Skeletal muscle satellite cell (primary cell): ENCODE measurements at regions not wholly inside any gene's neighbourhood (a gene's known extent, or its start where the extent isn't known, plus 50 kb on each side); places are given as distances from the start of the nearest gene placed in this dataset.
"Not testable (repeated sequence)": the region's sequence is repeated elsewhere in the genome, so short reads cannot be mapped to it uniquely, and the experiment has no call there.

ENCODE experiments used
- H3K27me3 ChIP-seq: 2 replicates; pipeline ENCODE4 v1.7.0; 2013; ENCODE audit warnings: low read length; ENCODE audit not compliant: control insufficient read depth, insufficient read depth
- H3K36me3 ChIP-seq: 2 replicates; pipeline ENCODE4 v1.7.0; 2013; ENCODE audit warnings: mild to moderate bottlenecking, control low read depth, low read length; ENCODE audit not compliant: insufficient read depth
- H3K4me1 ChIP-seq: 2 replicates; pipeline ENCODE4 v1.7.0; 2013; ENCODE audit warnings: low read length; ENCODE audit not compliant: control insufficient read depth, insufficient read depth
- H3K4me2 ChIP-seq: 2 replicates; pipeline ENCODE4 v1.7.0; 2013; ENCODE audit warnings: mild to moderate bottlenecking, low read length
- H3K4me3 ChIP-seq: 2 replicates; pipeline ENCODE4 v1.7.0; 2013; ENCODE audit warnings: low read length
- H3K9ac ChIP-seq: 2 replicates; pipeline ENCODE4 v1.7.0; 2013; ENCODE audit warnings: mild to moderate bottlenecking, low read depth, low read length, moderate library complexity
- H3K9me3 ChIP-seq: replicated peaks from 2 replicates; pipeline ENCODE4 v1.7.0; 2013; ENCODE audit warnings: mild to moderate bottlenecking, control low read depth, low read length

DNA sequence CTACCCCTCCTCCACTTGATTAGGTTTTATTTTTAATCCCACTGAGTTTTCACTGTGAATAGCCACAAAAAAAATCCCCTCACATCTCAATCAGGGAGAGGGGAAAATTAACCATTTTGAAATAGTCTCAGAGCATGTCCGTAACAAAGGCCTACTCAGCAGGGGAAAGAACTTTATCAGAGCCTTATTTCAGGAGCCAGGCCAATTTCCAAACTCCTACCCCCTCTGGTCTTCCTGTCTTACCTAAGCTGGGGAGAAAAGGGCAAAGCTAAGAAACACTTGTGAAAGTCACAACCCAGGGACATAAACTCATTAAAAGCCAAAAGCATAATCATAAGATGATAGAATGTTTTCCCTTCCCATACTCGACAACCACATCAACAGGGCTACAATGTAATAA is 260.3 kb upstream of the DIO3 start:
- Histone ChIP-seq H3K4me1 (no peaks in the 10 kb centered on the region), H3K27me3 (peaks cover 5% of the 10 kb centered on the region), H3K36me3 (no peaks in the 10 kb centered on the region), H3K9me3 (no peaks in the 10 kb centered on the region), H3K9ac (no peak overlapping the region), H3K4me2 (no peak overlapping the region), H3K4me3 (no peak overlapping the region)

DNA sequence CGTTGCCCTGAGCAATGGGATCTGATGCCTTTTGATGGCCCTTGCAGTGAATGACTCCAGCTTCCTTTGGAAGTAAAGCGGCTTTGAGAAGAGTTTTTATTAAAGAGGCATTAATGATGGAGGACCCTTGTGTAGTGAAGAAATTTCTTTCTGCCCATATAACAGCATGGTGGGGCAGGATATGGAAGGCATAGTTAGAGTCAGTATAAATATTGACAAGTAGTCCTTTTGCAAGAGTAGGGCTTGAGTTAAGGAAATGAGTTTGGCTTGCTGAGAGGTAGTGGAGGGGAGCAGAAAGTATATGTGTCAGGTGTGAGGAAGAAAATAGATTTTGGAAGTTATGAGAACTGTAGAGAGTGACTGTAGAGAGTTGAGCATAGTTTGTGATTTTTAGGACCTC is 254.1 kb upstream of the DIO3 start:
- H3K36me3 ChIP-seq, H3K4me3 ChIP-seq, H3K27me3 ChIP-seq, H3K4me2 ChIP-seq, H3K4me1 ChIP-seq, H3K9me3 ChIP-seq, H3K9ac ChIP-seq: not testable (repeated sequence)

DNA sequence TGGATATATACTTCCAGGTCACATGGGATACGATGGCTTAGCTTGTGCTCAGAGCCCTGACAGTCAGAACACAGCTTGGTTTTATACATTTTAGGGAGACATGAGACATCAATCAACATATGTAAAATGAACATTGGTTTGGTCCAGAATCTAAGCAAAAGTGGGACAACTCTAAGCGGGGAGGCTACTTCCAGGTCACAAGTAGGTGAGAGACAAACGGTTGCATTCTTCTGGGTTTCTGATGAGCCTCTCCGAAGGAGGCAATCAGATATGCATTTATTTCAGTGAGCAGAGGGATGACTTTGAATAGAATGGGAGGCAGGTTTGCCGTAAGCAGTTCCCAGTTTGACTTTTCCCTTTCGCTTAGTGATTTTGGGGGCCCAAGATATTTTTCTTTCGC is 250.1 kb upstream of the DIO3 start:
- H3K4me3 ChIP-seq, H3K9me3 ChIP-seq, H3K4me1 ChIP-seq, H3K27me3 ChIP-seq, H3K4me2 ChIP-seq, H3K9ac ChIP-seq, H3K36me3 ChIP-seq: not testable (repeated sequence)

DNA sequence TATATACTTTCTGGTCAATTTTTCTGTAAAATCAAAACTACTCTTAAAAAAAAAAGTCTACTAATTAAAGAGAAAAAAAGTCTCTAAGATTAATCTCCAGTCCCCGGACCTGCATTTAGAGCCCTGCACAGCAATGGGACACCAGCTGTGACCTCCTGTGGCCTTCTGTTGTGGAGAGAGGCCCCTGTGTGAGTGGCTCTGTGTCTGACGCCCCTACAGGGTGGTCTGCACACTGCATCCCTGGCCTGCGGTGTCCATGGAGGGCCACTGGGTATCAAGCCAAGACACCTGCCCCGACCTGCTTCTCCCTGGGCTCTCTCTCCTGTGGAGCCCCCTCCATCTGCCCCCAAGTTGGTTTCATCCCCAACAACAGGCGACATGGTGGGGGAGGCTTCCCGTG is 248.0 kb upstream of the DIO3 start:
- Histone ChIP-seq H3K4me1 (no peaks in the 10 kb centered on the region), H3K4me2 (no peak overlapping the region), H3K9me3 (peaks cover 6% of the 10 kb centered on the region), H3K9ac (no peak overlapping the region), H3K27me3 (no peaks in the 10 kb centered on the region), H3K36me3 (no peaks in the 10 kb centered on the region), H3K4me3 (no peak overlapping the region)

DNA sequence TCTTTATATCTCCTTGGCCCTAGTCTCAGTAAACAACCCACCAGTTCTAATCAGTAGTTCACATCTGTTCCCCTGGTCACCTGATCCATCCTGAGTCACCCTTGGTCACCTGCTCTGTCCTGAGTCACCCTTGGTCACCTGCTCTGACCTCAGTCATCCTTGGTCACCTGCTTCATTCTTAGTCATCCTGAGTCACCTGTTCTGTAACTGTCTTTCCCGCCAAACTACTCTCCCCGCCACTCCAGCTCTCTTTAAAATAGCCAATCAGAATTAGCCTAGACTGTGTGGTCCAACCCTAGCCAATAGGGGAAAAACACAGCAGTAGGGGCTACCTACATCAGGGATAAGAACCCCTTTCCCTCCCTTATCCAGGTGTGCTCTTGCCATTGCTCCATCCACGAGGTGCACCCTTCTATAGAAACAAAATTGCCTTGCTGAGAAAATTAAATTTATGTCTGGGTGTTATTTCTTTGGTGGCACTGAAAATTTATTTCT is 245.4 kb upstream of the DIO3 start:
- no peaks in the 10 kb centered on the region for H3K4me1 ChIP-seq
- no peaks in the 10 kb centered on the region for H3K36me3 ChIP-seq
- H3K4me3 ChIP-seq = no peak overlapping the region
- H3K27me3 ChIP-seq = peaks cover 6% of the 10 kb centered on the region
- peaks cover 6% of the 10 kb centered on the region for H3K9me3 ChIP-seq
- no peak overlapping the region for H3K4me2 ChIP-seq
- H3K9ac ChIP-seq = no peak overlapping the region

DNA sequence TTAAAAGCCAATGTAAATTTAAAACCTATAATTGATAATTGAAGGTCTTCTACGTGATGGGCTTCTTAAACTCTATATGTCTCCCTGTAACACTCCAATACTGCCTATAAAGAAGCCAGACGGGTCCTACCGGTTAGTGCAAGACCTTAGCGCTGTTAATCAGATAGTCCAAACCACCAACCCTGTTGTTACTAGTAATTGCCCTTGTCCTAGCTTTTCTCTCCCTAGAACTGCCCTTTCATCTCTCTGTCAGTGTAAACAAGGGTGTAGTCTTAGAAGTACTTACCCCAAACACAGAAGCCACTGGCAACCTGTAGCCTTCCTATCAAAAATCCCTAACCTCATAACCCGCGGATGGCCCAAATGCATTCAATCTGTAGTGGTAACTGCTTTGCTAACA is 243.0 kb upstream of the DIO3 start:
- Histone ChIP-seq H3K9me3 (peaks cover 6% of the 10 kb centered on the region), H3K4me2 (no peak overlapping the region), H3K9ac (no peak overlapping the region), H3K4me1 (no peaks in the 10 kb centered on the region), H3K27me3 (peaks cover 6% of the 10 kb centered on the region), H3K4me3 (no peak overlapping the region), H3K36me3 (no peaks in the 10 kb centered on the region)

DNA sequence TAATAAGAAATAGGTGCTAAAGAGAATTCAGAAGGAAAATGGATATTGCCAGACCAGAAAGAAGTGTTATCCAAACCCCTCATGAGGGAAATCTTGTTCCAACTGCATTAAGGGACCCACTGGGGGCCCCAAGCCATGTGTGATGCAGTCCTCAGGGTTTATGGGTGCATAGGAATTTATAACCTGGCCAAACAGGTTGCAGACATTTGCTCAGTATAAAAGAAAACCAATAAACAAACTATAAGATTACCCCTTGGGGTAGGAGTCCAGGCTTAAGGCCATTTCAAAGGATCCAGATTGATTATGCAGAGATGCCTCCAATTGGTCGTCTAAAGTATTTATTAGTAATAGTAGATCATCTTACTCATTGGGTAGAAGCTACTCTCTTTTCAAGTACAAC is 240.9 kb upstream of the DIO3 start:
- Histone ChIP-seq H3K4me2 (no peak overlapping the region), H3K4me3 (no peak overlapping the region), H3K27me3 (peaks cover 6% of the 10 kb centered on the region), H3K9me3 (peaks cover 6% of the 10 kb centered on the region), H3K36me3 (no peaks in the 10 kb centered on the region), H3K9ac (no peak overlapping the region), H3K4me1 (no peaks in the 10 kb centered on the region)

DNA sequence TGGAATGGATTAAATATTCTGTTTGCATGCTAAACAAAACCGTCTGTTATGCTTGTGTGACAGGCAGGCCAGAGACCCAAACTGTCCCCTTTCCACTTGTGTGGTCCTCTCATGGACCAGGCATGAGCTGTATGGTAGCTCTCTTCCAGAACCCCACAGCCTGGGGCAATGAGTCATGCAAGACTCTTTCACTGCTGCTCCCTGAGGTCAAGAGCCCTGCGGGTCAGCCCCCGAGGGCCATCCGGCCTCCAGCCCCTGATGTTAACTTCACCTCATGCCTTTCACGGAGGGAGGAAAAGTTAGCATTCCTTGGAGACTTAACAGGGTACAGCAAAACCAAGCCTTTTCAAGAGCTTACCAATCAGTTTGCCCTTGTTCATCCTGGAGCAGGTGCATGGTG is 239.1 kb upstream of the DIO3 start:
- no peak overlapping the region for H3K4me2 ChIP-seq
- H3K4me3 ChIP-seq = no peak overlapping the region
- no peaks in the 10 kb centered on the region for H3K9me3 ChIP-seq
- H3K4me1 ChIP-seq = no peaks in the 10 kb centered on the region
- peaks cover 6% of the 10 kb centered on the region for H3K27me3 ChIP-seq
- H3K9ac ChIP-seq = no peak overlapping the region
- H3K36me3 ChIP-seq = no peaks in the 10 kb centered on the region

DNA sequence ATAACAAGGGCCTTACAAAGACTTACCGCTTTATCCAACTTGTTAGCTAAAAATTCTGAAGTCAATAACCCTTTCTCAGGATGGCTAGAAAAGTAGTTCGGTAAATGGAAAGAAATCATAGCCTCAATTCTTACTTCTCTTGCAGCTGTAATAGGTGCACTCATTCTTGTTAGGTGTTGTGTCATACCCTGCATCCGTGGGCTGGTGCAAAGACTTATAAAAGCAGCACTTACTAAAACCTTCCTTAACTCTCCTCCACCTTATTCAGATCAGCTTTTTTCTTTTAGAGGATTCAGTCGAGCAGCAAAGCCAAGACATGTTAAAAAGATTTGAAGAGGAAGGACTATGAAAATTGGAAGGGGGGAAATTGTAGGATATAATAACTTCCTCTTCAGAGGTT is 238.2 kb upstream of the DIO3 start:
- no peak overlapping the region for H3K9ac ChIP-seq
- H3K9me3 ChIP-seq = no peaks in the 10 kb centered on the region
- H3K4me2 ChIP-seq = no peak overlapping the region
- H3K4me1 ChIP-seq = no peaks in the 10 kb centered on the region
- peaks cover 6% of the 10 kb centered on the region for H3K27me3 ChIP-seq
- no peak overlapping the region for H3K4me3 ChIP-seq
- no peaks in the 10 kb centered on the region for H3K36me3 ChIP-seq

DNA sequence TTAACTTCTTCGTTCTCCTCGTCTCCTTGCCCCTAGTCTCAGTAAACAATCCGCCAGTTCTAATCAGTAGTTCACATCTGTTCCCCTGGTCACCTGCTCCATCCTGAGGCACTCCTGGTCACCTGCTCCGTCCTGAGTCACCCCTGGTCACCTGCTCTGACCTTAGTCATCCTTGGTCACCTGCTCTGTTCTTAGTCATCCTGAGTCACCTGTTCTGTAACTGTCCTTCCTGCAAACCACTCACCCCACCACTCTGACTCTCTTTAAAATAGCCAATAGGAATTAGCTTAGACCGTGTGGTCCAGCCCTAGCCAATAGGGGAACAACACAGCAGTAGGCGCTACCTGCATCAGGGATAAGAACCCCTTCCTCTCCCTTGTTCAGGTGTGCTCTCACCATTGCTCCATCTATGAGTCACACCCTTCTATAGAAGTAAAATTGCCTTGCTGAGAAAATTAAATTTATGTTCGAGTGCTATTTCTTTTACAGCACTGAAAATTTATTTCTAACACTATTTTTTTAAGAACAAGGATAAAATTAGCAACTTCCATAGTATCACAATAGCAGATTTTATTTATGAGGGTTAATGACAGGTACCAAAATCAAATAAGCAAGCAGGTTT is 237.6 kb upstream of the DIO3 start:
- not testable (repeated sequence) for H3K4me1 ChIP-seq, H3K4me2 ChIP-seq

DNA sequence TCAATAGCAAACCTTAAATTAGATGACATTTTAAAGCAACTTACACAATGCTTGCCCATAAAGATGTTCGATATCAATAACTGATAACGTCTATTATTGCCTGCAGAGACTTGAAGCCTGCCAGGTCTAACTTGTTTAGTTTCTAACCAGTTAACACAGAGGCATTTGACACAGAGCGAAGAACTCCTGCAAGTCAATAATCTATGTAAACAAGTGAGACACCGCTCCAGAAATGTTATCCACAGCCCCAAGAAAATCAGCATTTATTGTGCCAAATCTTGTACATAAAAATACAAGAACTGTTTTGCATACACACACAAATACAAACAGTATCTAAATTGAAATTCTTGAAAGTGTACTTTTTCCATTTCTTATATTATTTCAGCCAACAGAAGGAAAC is 236.0 kb upstream of the DIO3 start:
- H3K4me1 ChIP-seq = no peaks in the 10 kb centered on the region

More for the DNA sequence above, 237.6 kb upstream of the DIO3 start:
- H3K9ac ChIP-seq, H3K4me3 ChIP-seq, H3K36me3 ChIP-seq, H3K27me3 ChIP-seq, H3K9me3 ChIP-seq: not testable (repeated sequence)

DNA sequence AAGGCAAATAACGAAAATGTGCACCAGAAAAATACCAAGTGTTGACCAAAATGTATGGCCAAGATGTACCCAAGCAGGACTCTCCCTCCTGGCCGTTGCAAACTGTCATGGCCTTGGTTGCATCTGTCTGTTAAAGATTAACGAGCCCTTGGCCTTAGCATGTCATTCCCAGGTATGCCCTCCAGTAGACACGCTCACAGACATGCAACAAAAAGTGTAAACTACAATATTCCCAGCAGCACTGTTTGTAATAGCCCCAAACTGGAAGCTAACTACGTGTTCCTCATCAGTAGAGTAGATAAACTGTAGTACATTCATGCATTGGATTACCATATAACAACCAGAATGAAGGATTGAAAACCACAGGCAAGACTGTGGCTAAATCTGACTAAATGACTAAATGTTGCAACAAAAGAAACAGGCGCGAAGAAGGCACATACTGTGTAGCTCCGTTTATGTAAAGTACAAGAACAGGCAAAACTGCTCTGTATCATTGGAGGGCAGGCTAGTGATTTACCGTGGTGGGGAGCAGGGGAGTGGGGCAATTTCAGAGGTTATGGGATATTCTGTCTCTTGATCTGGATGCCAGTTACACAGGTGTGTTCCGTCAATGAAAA is 232.8 kb upstream of the DIO3 start:
- H3K27me3 ChIP-seq = no peaks in the 10 kb centered on the region
- no peaks in the 10 kb centered on the region for H3K4me1 ChIP-seq
- H3K36me3 ChIP-seq = no peaks in the 10 kb centered on the region
- H3K4me3 ChIP-seq = no peak overlapping the region
- no peak overlapping the region for H3K9ac ChIP-seq
- H3K9me3 ChIP-seq = no peaks in the 10 kb centered on the region
- H3K4me2 ChIP-seq = no peak overlapping the region

More for the DNA sequence above, 236.0 kb upstream of the DIO3 start:
- no peak overlapping the region for H3K9ac ChIP-seq
- H3K9me3 ChIP-seq = no peaks in the 10 kb centered on the region
- no peak overlapping the region for H3K4me3 ChIP-seq
- H3K36me3 ChIP-seq = no peaks in the 10 kb centered on the region
- H3K27me3 ChIP-seq = peaks cover 5% of the 10 kb centered on the region
- no peak overlapping the region for H3K4me2 ChIP-seq
